ENCODE measurements at regions not wholly inside any gene's neighbourhood (a gene's known extent, or its start where the extent isn't known, plus 50 kb on each side); places are given as distances from the start of the nearest gene placed in this dataset.

- Mint-ChIP-seq H3K36me3 (no peaks in the 10 kb centered on the region), H3K27ac (no peak overlapping the region), H3K27me3 (no peaks in the 10 kb centered on the region), H3K4me1 (no peaks in the 10 kb centered on the region), H3K4me3 (no peak overlapping the region), H3K9me3 (no peaks in the 10 kb centered on the region)
- ATAC-seq (ENCODE audit: low read depth) (no peak), DNase-seq (ENCODE audit: low spot score in 2 of 2) (no peak)
Measured at GRCh38 chr2:5986801-5987787, 294.9 kb downstream of the SOX11 start.

- ATAC-seq (ENCODE audit: low read depth) (no peak), DNase-seq (ENCODE audit: low spot score in 2 of 2) (no peak)
- Mint-ChIP-seq H3K27me3 (no peaks in the 10 kb centered on the region), H3K36me3 (no peaks in the 10 kb centered on the region), H3K4me1 (no peaks in the 10 kb centered on the region), H3K27ac (no peak overlapping the region), H3K4me3 (no peak overlapping the region), H3K9me3 (no peaks in the 10 kb centered on the region)
Measured at GRCh38 chr2:5988120-5988519, 295.9 kb downstream of the SOX11 start.

- H3K4me1 Mint-ChIP-seq, result no peaks in the 10 kb centered on the region
- no peak overlapping the region for H3K27ac Mint-ChIP-seq
- H3K36me3 Mint-ChIP-seq, result no peaks in the 10 kb centered on the region
- H3K9me3 Mint-ChIP-seq, result no peaks in the 10 kb centered on the region
- no peak overlapping the region for H3K4me3 Mint-ChIP-seq
- DNase-seq (ENCODE audit: low spot score in 2 of 2) (no peak), ATAC-seq (ENCODE audit: low read depth) (no peak)
- no peaks in the 10 kb centered on the region for H3K27me3 Mint-ChIP-seq
Measured at GRCh38 chr2:5990086-5990485, 297.9 kb downstream of the SOX11 start.

- Mint-ChIP-seq H3K27ac (no peak overlapping the region), H3K27me3 (peaks cover 2% of the 10 kb centered on the region), H3K9me3 (peaks cover 3% of the 10 kb centered on the region), H3K36me3 (no peaks in the 10 kb centered on the region), H3K4me3 (no peak overlapping the region), H3K4me1 (no peaks in the 10 kb centered on the region)
- ATAC-seq (ENCODE audit: low read depth) (no peak), DNase-seq (ENCODE audit: low spot score in 2 of 2) (no peak)
Measured at GRCh38 chr2:5991305-5991968, 299.3 kb downstream of the SOX11 start.

DNA sequence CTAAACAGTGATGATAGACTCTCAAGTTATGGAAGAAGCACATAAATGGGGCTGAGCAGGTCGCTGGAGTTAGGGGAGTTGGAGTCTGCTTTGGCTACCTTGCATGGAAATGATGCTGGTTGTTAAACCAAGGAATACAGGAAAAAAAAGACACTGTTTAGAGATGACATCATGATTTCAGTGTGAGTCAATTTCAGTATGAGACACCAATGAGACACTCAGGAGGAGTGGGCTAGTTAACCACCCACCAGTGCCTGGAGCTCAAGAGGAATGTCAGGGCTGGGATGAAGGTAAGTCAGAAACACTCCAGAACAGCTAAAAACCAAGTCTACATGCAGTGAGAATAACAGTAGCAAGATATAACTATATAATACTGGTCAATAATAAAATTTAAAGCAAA is 303.6 kb downstream of the SOX11 start:
- peaks cover 2% of the 10 kb centered on the region for H3K27me3 Mint-ChIP-seq
- no peak overlapping the region for H3K4me3 Mint-ChIP-seq
- H3K4me1 Mint-ChIP-seq, result no peaks in the 10 kb centered on the region
- no peak for DNase-seq (ENCODE audit: low spot score in 2 of 2)
- peaks cover 3% of the 10 kb centered on the region for H3K9me3 Mint-ChIP-seq
- ATAC-seq (ENCODE audit: low read depth), result no peak
- no peaks in the 10 kb centered on the region for H3K36me3 Mint-ChIP-seq
- no peak overlapping the region for H3K27ac Mint-ChIP-seq

GRCh38 chr2:6008186-6008585 is 316.0 kb downstream of the SOX11 start:
- DNase-seq (ENCODE audit: low spot score in 2 of 2) (no peak), ATAC-seq (ENCODE audit: low read depth) (no peak)
- Mint-ChIP-seq H3K27me3 (peaks cover 3% of the 10 kb centered on the region), H3K4me3 (no peak overlapping the region), H3K36me3 (no peaks in the 10 kb centered on the region), H3K4me1 (no peaks in the 10 kb centered on the region), H3K27ac (no peak overlapping the region), H3K9me3 (peaks cover 2% of the 10 kb centered on the region)

DNA sequence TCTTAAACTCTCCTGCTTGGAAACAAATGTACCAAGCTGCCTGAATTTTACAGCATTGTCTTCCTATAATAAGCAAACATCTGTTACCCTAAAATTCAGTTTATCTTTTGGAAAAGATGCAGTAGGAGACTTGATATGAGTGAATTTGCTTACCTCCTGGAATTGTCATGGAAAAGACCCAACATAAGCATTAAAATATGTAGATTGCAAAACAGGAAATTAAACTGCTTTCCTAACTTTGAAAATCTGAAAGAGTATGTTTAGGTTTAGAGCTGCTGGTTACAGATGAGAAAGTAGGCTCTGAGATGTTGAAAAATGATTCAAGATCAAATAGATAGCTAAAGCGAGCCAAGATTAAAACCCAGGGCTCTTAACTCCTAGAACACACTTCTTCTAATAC is 316.5 kb downstream of the SOX11 start:
- ATAC-seq (ENCODE audit: low read depth) (no peak), DNase-seq (ENCODE audit: low spot score in 2 of 2) (no peak)
- Mint-ChIP-seq H3K9me3 (peaks cover 2% of the 10 kb centered on the region), H3K27me3 (peaks cover 3% of the 10 kb centered on the region), H3K4me3 (no peak overlapping the region), H3K4me1 (no peaks in the 10 kb centered on the region), H3K36me3 (no peaks in the 10 kb centered on the region), H3K27ac (no peak overlapping the region)

GRCh38 chr2:6010163-6010562 is 318.0 kb downstream of the SOX11 start:
- Mint-ChIP-seq H3K4me1 (no peaks in the 10 kb centered on the region), H3K4me3 (no peak overlapping the region), H3K36me3 (no peaks in the 10 kb centered on the region), H3K27ac (no peak overlapping the region), H3K9me3 (peaks cover 2% of the 10 kb centered on the region), H3K27me3 (peaks cover 3% of the 10 kb centered on the region)
- DNase-seq (ENCODE audit: low spot score in 2 of 2) (no peak), ATAC-seq (ENCODE audit: low read depth) (no peak)

- Mint-ChIP-seq H3K4me3 (no peak overlapping the region), H3K4me1 (no peaks in the 10 kb centered on the region), H3K36me3 (no peaks in the 10 kb centered on the region), H3K27me3 (peaks cover 3% of the 10 kb centered on the region), H3K27ac (no peak overlapping the region), H3K9me3 (peaks cover 2% of the 10 kb centered on the region)
- no peak for DNase-seq (ENCODE audit: low spot score in 2 of 2)
- no peak for ATAC-seq (ENCODE audit: low read depth)
Measured at GRCh38 chr2:6011921-6012320, 319.7 kb downstream of the SOX11 start.

DNA sequence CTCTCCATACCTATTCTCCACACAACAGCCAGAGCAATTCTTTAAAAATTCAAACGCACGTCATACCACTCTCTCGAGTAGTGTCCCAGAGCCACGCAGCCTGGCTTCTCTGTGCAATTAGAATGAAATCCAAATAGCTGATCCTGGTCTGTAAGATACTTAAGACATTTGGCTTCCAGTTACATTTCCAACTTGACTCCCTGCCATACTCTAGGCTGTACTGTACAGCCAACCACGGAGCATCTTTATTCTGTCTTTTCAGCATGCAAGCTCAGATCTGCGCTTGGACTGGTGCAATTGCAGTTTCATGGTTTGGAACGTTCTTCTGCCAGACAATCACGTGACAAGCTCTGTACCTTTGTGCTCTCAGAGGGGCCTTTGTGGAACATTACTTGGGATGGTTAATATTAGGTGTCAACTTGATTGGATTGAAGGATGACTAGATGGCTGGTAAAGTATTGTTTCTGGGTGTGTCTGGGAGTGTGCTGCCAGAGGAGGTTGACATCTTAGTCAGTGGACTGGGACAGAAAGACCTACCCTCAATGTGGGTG is 325.6 kb downstream of the SOX11 start:
- no peaks in the 10 kb centered on the region for H3K4me1 Mint-ChIP-seq
- H3K36me3 Mint-ChIP-seq, result no peaks in the 10 kb centered on the region
- H3K9me3 Mint-ChIP-seq, result no peaks in the 10 kb centered on the region
- ATAC-seq (ENCODE audit: low read depth) (no peak), DNase-seq (ENCODE audit: low spot score in 2 of 2) (no peak)
- H3K27me3 Mint-ChIP-seq, result no peaks in the 10 kb centered on the region
- no peak overlapping the region for H3K27ac Mint-ChIP-seq
- H3K4me3 Mint-ChIP-seq, result no peak overlapping the region

- no peaks in the 10 kb centered on the region for H3K27me3 Mint-ChIP-seq
- no peaks in the 10 kb centered on the region for H3K4me1 Mint-ChIP-seq
- H3K4me3 Mint-ChIP-seq, result no peak overlapping the region
- peaks cover 2% of the 10 kb centered on the region for H3K9me3 Mint-ChIP-seq
- ATAC-seq (ENCODE audit: low read depth) (no peak), DNase-seq (ENCODE audit: low spot score in 2 of 2) (no peak)
- no peaks in the 10 kb centered on the region for H3K36me3 Mint-ChIP-seq
- H3K27ac Mint-ChIP-seq, result no peak overlapping the region
Measured at GRCh38 chr2:6024229-6024628, 332.0 kb downstream of the SOX11 start.

DNA sequence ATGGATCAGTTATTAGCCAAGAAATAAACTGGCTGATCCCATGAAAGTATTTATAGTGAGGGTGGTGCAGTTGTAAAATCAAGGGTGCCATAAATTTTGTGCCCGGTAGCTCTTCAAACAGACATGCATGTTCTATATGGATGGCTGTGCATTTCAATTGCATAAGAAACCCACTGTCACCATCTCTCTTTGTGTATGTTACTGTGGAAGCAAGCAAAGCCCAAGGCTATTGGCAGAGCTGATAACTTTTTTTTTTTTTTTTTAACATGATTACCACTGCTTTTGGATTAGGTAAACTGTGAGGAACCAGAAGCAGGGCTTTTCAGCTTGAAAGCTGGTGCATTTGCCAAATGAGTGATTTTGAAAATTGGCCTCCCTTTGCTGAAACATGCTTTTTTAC is 332.6 kb downstream of the SOX11 start:
- Mint-ChIP-seq H3K27ac (no peak overlapping the region), H3K36me3 (no peaks in the 10 kb centered on the region), H3K4me1 (no peaks in the 10 kb centered on the region), H3K27me3 (no peaks in the 10 kb centered on the region), H3K4me3 (no peak overlapping the region), H3K9me3 (peaks cover 2% of the 10 kb centered on the region)
- no peak for DNase-seq (ENCODE audit: low spot score in 2 of 2)
- ATAC-seq (ENCODE audit: low read depth), result no peak

- H3K27me3 Mint-ChIP-seq, result no peaks in the 10 kb centered on the region
Measured at GRCh38 chr2:6025391-6025790, 333.2 kb downstream of the SOX11 start.

DNA sequence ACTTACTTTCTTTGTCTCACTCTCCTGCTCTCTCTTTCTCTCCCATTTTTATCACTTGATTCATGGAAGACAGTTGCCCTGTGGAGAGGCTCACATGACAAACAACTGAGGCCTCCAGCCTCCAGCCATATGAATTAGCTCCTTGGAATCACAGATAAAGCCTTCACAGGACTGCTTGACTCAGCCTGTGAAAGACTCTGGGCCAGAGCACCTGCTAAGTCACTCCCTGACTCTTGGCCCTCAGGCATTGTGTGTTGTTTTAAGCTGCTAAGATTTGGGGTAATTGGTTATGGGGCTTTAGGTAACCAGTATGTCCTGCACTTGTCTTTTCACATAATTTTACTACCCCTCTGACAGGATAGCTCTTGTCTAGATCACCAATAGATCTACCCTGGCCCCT is 334.9 kb downstream of the SOX11 start:
- Mint-ChIP-seq H3K9me3 (peaks cover 2% of the 10 kb centered on the region), H3K27me3 (no peaks in the 10 kb centered on the region), H3K4me3 (no peak overlapping the region), H3K4me1 (no peaks in the 10 kb centered on the region), H3K36me3 (no peaks in the 10 kb centered on the region), H3K27ac (no peak overlapping the region)
- DNase-seq (ENCODE audit: low spot score in 2 of 2), result no peak
- no peak for ATAC-seq (ENCODE audit: low read depth)

More at GRCh38 chr2:6025391-6025790, 333.2 kb downstream of the SOX11 start:
- peaks cover 2% of the 10 kb centered on the region for H3K9me3 Mint-ChIP-seq
- DNase-seq (ENCODE audit: low spot score in 2 of 2), result no peak
- ATAC-seq (ENCODE audit: low read depth), result no peak
- H3K36me3 Mint-ChIP-seq, result no peaks in the 10 kb centered on the region
- H3K27ac Mint-ChIP-seq, result no peak overlapping the region
- no peaks in the 10 kb centered on the region for H3K4me1 Mint-ChIP-seq
- no peak overlapping the region for H3K4me3 Mint-ChIP-seq

Data from memory B cell (primary cell).